Panc1 (cell line): ENCODE measurements at regions not wholly inside any gene's neighbourhood (a gene's known extent, or its start where the extent isn't known, plus 50 kb on each side); places are given as distances from the start of the nearest gene placed in this dataset.

ENCODE experiments used
- ATAC-seq: fragments of 200-7000 bp; cut with Tn5 transposase; 2 replicates; pipeline ENCODE4 v1.9.1; 2020; ENCODE audit warnings: mild to moderate bottlenecking, moderate library complexity
- BruUV-seq: library from RNA; stranded (reverse); fragments of 400-500 nt; replicated peaks from 2 replicates; lab custom pipeline; 2021; lab: Mats Ljungman, UMichigan
- CTCF ChIA-PET: fragments of 300-600 bp; sonication (Branson Sonifier 250); formaldehyde crosslinking; loops from one replicate; lab custom pipeline; 2022; ENCODE audit warnings: antibody characterized with exemption; lab: Charles Lee
- POLR2A ChIA-PET: fragments of 300-600 bp; sonication (Branson Sonifier 250); formaldehyde crosslinking; loops from one replicate; lab custom pipeline; 2022; ENCODE audit warnings: antibody characterized with exemption; lab: Charles Lee
- DNase-seq: peaks from one replicate; pipeline ENCODE4 v3.0.0-alpha.2; 2010; ENCODE audit warnings: low read depth, low spot score
- H3K27ac ChIP-seq: 2 replicates; pipeline ENCODE4 v1.5.1; 2011; ENCODE audit warnings: mild to moderate bottlenecking, low read length, inconsistent platforms
- H3K27me3 ChIP-seq: fragments of 200-500 bp; sonication (Bioruptor generic); 2 replicates; pipeline ENCODE4 v1.6.0; 2014; ENCODE audit warnings: low read length, inconsistent platforms; ENCODE audit not compliant: control insufficient read depth, insufficient read depth
- H3K36me3 ChIP-seq: fragments of 200-500 bp; sonication (Bioruptor generic); 2 replicates; pipeline ENCODE4 v1.5.1; 2014; ENCODE audit warnings: inconsistent platforms, mild to moderate bottlenecking, low read length, moderate library complexity; ENCODE audit not compliant: control insufficient read depth, insufficient read depth
- H3K4me1 ChIP-seq: 2 replicates; pipeline ENCODE4 v1.5.1; 2011; ENCODE audit warnings: inconsistent platforms, mild to moderate bottlenecking, low read length, moderate library complexity; ENCODE audit not compliant: control insufficient read depth, insufficient read depth
- H3K4me3 ChIP-seq, 2 experiments: 2 replicates each; pipeline ENCODE4 v1.5.1; 2011 to 2012; ENCODE audit warnings: low read depth in 2 of 2, low read length in 2 of 2, mild to moderate bottlenecking in 2 of 2, inconsistent platforms in 1 of 2, moderate library complexity in 1 of 2
- H3K9me3 ChIP-seq: fragments of 200-500 bp; sonication (Bioruptor generic); 2 replicates; pipeline ENCODE4 v1.5.1; 2014; ENCODE audit warnings: low read depth, mild to moderate bottlenecking, inconsistent platforms, low read length, moderate library complexity; ENCODE audit not compliant: control insufficient read depth, insufficient read depth
- CTCF ChIP-seq: fragments of 450-650 bp; IDR thresholded peaks from 2 replicates; pipeline ENCODE4 v1.5.1; 2017; ENCODE audit warnings: mild to moderate bottlenecking
- POLR2AphosphoS5 ChIP-seq: IDR thresholded peaks from 2 replicates; pipeline ENCODE4 v1.6.1; 2012; ENCODE audit warnings: mild to moderate bottlenecking, low read depth, low read length, moderate library complexity
- SIN3A ChIP-seq: IDR thresholded peaks from 2 replicates; pipeline ENCODE4 v1.6.1; 2012; ENCODE audit warnings: low read depth, mild to moderate bottlenecking, low read length, moderate library complexity, borderline replicate concordance; ENCODE audit not compliant: insufficient read depth
- TCF7L2 ChIP-seq: IDR thresholded peaks from 2 replicates; pipeline ENCODE4 v1.6.1; 2011; ENCODE audit warnings: mild to moderate bottlenecking, low read depth, low read length, inconsistent platforms
- in situ Hi-C: cut with HindIII; loops from 2 replicates; pipeline ENCODE4 v1.10.0; 2016; ENCODE audit warnings: low sequenced_read_pairs, low pct_unique_long_range_greater_than_20kb
- intact Hi-C: fragments of 100-400 bp; cut with micrococcal nuclease; formaldehyde crosslinking; loops from one replicate; pipeline ENCODE4 v1.10.0; 2022; ENCODE audit not compliant: unreplicated experiment
- TF ChIP-seq, protein P1 (sequence below), 2 experiments: IDR thresholded peaks; 2 replicates each; pipeline ENCODE4 v1.6.1; 2011 to 2012; ENCODE audit warnings: low read depth in 2 of 2, control low read depth in 1 of 2, low read length in 1 of 2, mild to moderate bottlenecking in 1 of 2, moderate library complexity in 1 of 2; ENCODE audit not compliant: insufficient read depth in 1 of 2

GRCh38 chr15:54687628-54688027 is 509.1 kb downstream of the RSL24D1 start:
- no peaks in the 10 kb centered on the region for H3K9me3 ChIP-seq
- no peak for DNase-seq
- no peaks in the 10 kb centered on the region for H3K36me3 ChIP-seq
- H3K27me3 ChIP-seq: no peaks in the 10 kb centered on the region
- ChIA-PET POLR2A (no interaction called here), CTCF (no interaction called here)
- no peak overlapping the region for H3K27ac ChIP-seq
- H3K4me1 ChIP-seq: no peaks in the 10 kb centered on the region
- in situ Hi-C loops (no loop called here), intact Hi-C loops (no loop called here)
- no peak for ATAC-seq
- BruUV-seq: no TSS peak
- TF ChIP-seq TCF7L2 (no peak), SIN3A (no peak), CTCF (no peak), POLR2AphosphoS5 (no peak)
- TF ChIP-seq, protein P1, sequence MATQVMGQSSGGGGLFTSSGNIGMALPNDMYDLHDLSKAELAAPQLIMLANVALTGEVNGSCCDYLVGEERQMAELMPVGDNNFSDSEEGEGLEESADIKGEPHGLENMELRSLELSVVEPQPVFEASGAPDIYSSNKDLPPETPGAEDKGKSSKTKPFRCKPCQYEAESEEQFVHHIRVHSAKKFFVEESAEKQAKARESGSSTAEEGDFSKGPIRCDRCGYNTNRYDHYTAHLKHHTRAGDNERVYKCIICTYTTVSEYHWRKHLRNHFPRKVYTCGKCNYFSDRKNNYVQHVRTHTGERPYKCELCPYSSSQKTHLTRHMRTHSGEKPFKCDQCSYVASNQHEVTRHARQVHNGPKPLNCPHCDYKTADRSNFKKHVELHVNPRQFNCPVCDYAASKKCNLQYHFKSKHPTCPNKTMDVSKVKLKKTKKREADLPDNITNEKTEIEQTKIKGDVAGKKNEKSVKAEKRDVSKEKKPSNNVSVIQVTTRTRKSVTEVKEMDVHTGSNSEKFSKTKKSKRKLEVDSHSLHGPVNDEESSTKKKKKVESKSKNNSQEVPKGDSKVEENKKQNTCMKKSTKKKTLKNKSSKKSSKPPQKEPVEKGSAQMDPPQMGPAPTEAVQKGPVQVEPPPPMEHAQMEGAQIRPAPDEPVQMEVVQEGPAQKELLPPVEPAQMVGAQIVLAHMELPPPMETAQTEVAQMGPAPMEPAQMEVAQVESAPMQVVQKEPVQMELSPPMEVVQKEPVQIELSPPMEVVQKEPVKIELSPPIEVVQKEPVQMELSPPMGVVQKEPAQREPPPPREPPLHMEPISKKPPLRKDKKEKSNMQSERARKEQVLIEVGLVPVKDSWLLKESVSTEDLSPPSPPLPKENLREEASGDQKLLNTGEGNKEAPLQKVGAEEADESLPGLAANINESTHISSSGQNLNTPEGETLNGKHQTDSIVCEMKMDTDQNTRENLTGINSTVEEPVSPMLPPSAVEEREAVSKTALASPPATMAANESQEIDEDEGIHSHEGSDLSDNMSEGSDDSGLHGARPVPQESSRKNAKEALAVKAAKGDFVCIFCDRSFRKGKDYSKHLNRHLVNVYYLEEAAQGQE (IDR thresholded peaks at IDR 0.05; ENCODE audit: insufficient read depth in 1 of 2, low read depth in 2 of 2, low read length in 1 of 2): no peak
- peak overlapping the region; percentile 22 to 28 for H3K4me3 ChIP-seq
